ENCODE measurements at regions not wholly inside any gene's neighbourhood (a gene's known extent, or its start where the extent isn't known, plus 50 kb on each side); places are given as distances from the start of the nearest gene placed in this dataset.

DNA sequence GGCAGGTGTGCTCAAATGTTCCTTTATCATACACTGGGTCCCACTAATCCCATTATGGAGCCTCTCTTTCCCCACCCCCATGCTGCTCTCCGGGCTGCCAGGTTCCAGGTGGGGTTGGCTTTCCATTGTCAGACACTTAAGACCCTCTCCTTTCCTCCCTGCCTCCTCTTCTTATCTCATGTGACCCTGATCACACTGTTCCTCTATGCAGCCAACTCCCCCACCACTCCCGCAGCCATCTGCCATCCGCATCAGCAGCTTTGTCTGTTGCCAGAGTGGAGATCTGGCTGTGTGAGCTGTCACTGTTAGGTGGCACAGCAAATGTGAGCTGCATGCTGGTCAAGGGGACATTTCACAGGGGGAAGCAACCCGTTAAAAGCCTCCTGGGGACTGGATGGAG is 391.4 kb downstream of the TNS3 start:
- TF ChIP-seq POLR2A (IDR thresholded peaks at IDR 0.05): no peak
- TF ChIP-seq, protein P1, sequence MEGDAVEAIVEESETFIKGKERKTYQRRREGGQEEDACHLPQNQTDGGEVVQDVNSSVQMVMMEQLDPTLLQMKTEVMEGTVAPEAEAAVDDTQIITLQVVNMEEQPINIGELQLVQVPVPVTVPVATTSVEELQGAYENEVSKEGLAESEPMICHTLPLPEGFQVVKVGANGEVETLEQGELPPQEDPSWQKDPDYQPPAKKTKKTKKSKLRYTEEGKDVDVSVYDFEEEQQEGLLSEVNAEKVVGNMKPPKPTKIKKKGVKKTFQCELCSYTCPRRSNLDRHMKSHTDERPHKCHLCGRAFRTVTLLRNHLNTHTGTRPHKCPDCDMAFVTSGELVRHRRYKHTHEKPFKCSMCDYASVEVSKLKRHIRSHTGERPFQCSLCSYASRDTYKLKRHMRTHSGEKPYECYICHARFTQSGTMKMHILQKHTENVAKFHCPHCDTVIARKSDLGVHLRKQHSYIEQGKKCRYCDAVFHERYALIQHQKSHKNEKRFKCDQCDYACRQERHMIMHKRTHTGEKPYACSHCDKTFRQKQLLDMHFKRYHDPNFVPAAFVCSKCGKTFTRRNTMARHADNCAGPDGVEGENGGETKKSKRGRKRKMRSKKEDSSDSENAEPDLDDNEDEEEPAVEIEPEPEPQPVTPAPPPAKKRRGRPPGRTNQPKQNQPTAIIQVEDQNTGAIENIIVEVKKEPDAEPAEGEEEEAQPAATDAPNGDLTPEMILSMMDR (IDR thresholded peaks at IDR 0.05): no peak
